ENCODE measurements at regions not wholly inside any gene's neighbourhood (a gene's known extent, or its start where the extent isn't known, plus 50 kb on each side); places are given as distances from the start of the nearest gene placed in this dataset.

- no peak for TF ChIP-seq SMC3 (IDR thresholded peaks at IDR 0.05; ENCODE audit: low read depth, low read length)
- no peak for TF ChIP-seq FOS (IDR thresholded peaks at IDR 0.05; ENCODE audit: low read depth, low read length)
- TF ChIP-seq RCOR1 (IDR thresholded peaks at IDR 0.05; ENCODE audit: insufficient replicate concordance, low read length): no peak
- TF ChIP-seq MXI1 (IDR thresholded peaks at IDR 0.05; ENCODE audit: borderline replicate concordance, low read depth, low read length): no peak
- TF ChIP-seq RAD21 (IDR thresholded peaks at IDR 0.05; ENCODE audit: low read length): no peak
Observed at GRCh38 chr22:48660104-48660789, 1167.4 kb downstream of the BRD1 start (continued).

- dilution Hi-C loops (cut with HindIII; ENCODE audit: low sequenced_read_pairs, unreplicated experiment): no loop called here
- intact Hi-C loops (cut with micrococcal nuclease): no loop called here
- no peaks in the 10 kb centered on the region for H3K4me1 ChIP-seq (ENCODE audit: control insufficient read depth, insufficient read depth, low read length)
- no peak for ATAC-seq (ENCODE audit: low read depth)
- H4K8ac ChIP-seq (ENCODE audit: low read depth in 2 of 2, low read length in 2 of 2): no peak overlapping the region
- ChIA-PET CTCF (no interaction called here), POLR2A (ENCODE audit: unreplicated experiment) (no interaction called here)
- no peak overlapping the region for H3K56ac ChIP-seq (ENCODE audit: extremely low read depth, insufficient read depth, low read length)
- H2AK5ac ChIP-seq (ENCODE audit: low read depth, low read length): no peak overlapping the region
- H4K5ac ChIP-seq (ENCODE audit: low read depth, low read length): no peak overlapping the region
- H3K36me3 ChIP-seq (ENCODE audit: control insufficient read depth, insufficient read depth, low read length): no peaks in the 10 kb centered on the region
- no peak overlapping the region for H3K18ac ChIP-seq (ENCODE audit: low read depth, low read length)
- BruUV-seq (replicated peaks): no TSS peak
- H3K79me1 ChIP-seq (ENCODE audit: low read depth in 1 of 2, low read length in 2 of 2): no peaks in the 10 kb centered on the region
- WGBS, 2 experiments (ENCODE audit: extremely low coverage in 2 of 2, insufficient read length in 1 of 2): no CpG with 5 or more reads among the region's 8 CpGs
- no peak overlapping the region for H3K9ac ChIP-seq (ENCODE audit: low read depth, low read length)
- no peak overlapping the region for H2AK9ac ChIP-seq (replicated peaks; ENCODE audit: low read depth, low read length, poor library complexity)
- in situ Hi-C loops (cut with MboI; ENCODE audit: low sequenced_read_pairs): no loop called here
- no peak for DNase-seq
- H4K91ac ChIP-seq (ENCODE audit: insufficient read depth, low read depth, low read length): no peak overlapping the region
- no peak overlapping the region for H2BK15ac ChIP-seq (ENCODE audit: low read depth, low read length)
- peaks cover 50% of the 10 kb centered on the region for H3K9me3 ChIP-seq (ENCODE audit: control insufficient read depth, insufficient read depth, low read length)
- H4K20me1 ChIP-seq (ENCODE audit: insufficient read depth, low read length): no peaks in the 10 kb centered on the region
- H2AFZ ChIP-seq (replicated peaks; ENCODE audit: low read length, poor library complexity): no peak overlapping the region
- H3K27ac ChIP-seq (ENCODE audit: insufficient read depth, low read length): no peak overlapping the region
- no peaks in the 10 kb centered on the region for H3K27me3 ChIP-seq (ENCODE audit: control insufficient read depth, insufficient read depth, low read length)
- no peak overlapping the region for H3K4me2 ChIP-seq (ENCODE audit: low read depth, low read length)
- H3K14ac ChIP-seq (replicated peaks; ENCODE audit: low read depth, low read length): no peak overlapping the region
- no peak overlapping the region for H2BK5ac ChIP-seq (ENCODE audit: low read depth, low read length, poor library complexity, severe bottlenecking)
- H2BK120ac ChIP-seq (ENCODE audit: low read depth, low read length): no peak overlapping the region
- no peaks in the 10 kb centered on the region for H3K9me1 ChIP-seq (ENCODE audit: insufficient read depth, low read length)
- H3K4ac ChIP-seq (ENCODE audit: low read depth, low read length): no peak overlapping the region
- no peak overlapping the region for H3K4me3 ChIP-seq (ENCODE audit: insufficient read depth, low read depth, low read length)
- no peak overlapping the region for H3K23ac ChIP-seq (ENCODE audit: low read depth, low read length)
- no peak overlapping the region for H2BK20ac ChIP-seq (ENCODE audit: low read depth, low read length)
- no peak for TF ChIP-seq CTCF (conservative IDR thresholded peaks at IDR 0.05; ENCODE audit: low read depth, low read length)
- no peak for TF ChIP-seq ELK1 (IDR thresholded peaks at IDR 0.05; ENCODE audit: borderline replicate concordance, low read depth, low read length)
- TF ChIP-seq POLR2A (IDR thresholded peaks at IDR 0.05; ENCODE audit: low read depth, low read length): no peak
- TF ChIP-seq CHD1 (IDR thresholded peaks at IDR 0.05; ENCODE audit: low read depth, low read length): no peak
- no peak for TF ChIP-seq MXI1 (IDR thresholded peaks at IDR 0.05; ENCODE audit: borderline replicate concordance, low read depth, low read length)
- no peak for TF ChIP-seq RAD21 (IDR thresholded peaks at IDR 0.05; ENCODE audit: low read length)
- no peak for TF ChIP-seq RCOR1 (IDR thresholded peaks at IDR 0.05; ENCODE audit: insufficient replicate concordance, low read length)
- TF ChIP-seq NFE2L2 (IDR thresholded peaks at IDR 0.05; ENCODE audit: low read depth, low read length): no peak
- no peak for TF ChIP-seq MAFK (IDR thresholded peaks at IDR 0.05; ENCODE audit: low read depth, low read length)
- TF ChIP-seq USF2 (IDR thresholded peaks at IDR 0.05; ENCODE audit: low read depth, low read length): no peak
- TF ChIP-seq FOS (IDR thresholded peaks at IDR 0.05; ENCODE audit: low read depth, low read length): no peak
Observed at GRCh38 chr22:48659404-48659996, 1168.2 kb downstream of the BRD1 start.

Data from IMR-90 (cell line).